Activated gamma-delta T cell (primary cell): ENCODE measurements at regions not wholly inside any gene's neighbourhood (a gene's known extent, or its start where the extent isn't known, plus 50 kb on each side); places are given as distances from the start of the nearest gene placed in this dataset.
A peak's percentile ranks its signal among the peaks of the same experiment; 100 is the strongest.
"Not testable (repeated sequence)": the region's sequence is repeated elsewhere in the genome, so short reads cannot be mapped to it uniquely, and the experiment has no call there.

Source experiments
- DNase-seq: peaks from one replicate; lab custom pipeline; 2025; lab: John Stamatoyannopoulos, UW

GRCh38 chr1:187516874-187517273 lies 688.1 kb downstream of the PLA2G4A start:
- no peak for DNase-seq

- DNase-seq: no peak
Observed at GRCh38 chr1:187517546-187517945, 688.8 kb downstream of the PLA2G4A start.

DNA sequence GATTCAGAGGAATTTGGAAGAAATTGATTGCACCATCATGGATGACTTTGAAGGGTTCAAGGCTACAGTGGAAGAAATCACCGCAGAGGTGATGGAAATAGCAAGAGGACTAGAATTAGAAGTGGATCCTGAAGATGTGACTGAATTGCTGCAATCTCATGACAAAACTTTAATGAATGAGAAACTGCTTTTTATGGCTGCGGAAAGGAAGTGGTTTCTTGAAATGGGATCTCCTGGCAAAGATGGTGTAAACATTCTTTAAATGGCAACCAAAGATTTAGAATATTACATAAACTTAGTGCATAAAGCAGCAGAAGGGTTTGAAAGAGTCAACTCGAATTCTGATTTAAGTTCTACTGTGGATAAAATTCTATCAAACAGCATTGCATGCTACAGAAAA lies 698.6 kb downstream of the PLA2G4A start:
- no peak for DNase-seq

- DNase-seq: no peak
Observed at GRCh38 chr1:187537936-187538335, 709.2 kb downstream of the PLA2G4A start.

DNA sequence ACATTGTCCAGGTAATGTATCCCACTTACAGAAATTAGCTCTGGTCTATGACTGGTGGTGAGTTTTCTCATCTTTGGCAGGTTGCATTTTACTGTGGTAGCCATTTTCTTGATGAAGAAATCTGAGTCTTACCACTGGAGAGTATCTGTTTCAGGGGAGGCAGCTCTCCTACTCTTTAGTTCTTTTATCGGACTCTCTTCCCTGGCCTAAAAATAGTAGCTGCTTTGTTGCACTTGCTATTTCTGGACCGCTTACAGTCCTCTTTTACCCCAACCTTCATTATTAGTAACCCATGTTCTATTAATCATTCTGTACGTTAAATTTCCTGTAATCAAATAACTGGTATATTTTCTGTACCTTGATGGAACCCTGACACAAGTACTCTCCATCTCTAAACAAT lies 720.8 kb downstream of the PLA2G4A start:
- no peak for DNase-seq

DNA sequence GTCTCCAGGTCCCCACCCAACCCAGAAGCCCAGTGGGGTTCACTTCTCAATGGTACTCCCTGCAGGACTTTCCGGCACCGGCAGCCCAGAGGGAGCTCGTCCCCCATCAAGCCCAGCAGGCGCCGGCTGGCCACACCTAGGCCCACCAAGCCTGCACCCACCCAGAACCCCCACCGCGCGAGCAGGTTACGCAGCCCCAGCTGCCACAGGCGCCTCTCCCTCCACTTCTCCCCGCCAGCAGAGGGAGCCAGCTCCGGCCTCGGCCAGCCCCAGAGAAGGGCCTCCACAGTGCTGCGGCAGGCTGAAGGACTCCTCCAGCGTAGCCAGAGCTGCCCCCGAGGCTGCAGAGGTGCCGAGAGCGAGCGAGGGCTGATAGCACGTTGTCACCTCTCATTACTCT lies 722.3 kb downstream of the PLA2G4A start:
- DNase-seq: peak; percentile 12

- DNase-seq: no peak
Observed at GRCh38 chr1:187563191-187563590, 734.4 kb downstream of the PLA2G4A start.

GRCh38 chr1:187566354-187566753 lies 737.6 kb downstream of the PLA2G4A start:
- DNase-seq: no peak

DNA sequence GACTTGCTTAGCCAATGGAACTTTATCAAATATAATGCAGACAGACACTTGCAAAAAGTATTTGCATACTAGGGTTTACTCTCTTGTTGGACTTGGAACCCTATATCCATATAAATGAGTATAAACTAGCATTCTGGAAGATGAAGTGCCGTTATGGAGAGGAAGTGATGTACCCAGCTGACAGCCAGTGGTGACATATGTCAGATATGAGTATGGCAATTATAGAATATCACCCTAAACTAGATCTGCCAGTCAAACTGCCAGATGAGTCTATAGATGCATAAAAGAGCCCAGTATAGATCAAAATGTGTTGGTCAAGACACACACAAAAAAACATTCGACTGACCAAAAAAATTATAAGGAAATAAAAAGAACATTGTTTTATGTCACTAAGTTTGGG lies 739.3 kb downstream of the PLA2G4A start:
- DNase-seq: no peak

DNA sequence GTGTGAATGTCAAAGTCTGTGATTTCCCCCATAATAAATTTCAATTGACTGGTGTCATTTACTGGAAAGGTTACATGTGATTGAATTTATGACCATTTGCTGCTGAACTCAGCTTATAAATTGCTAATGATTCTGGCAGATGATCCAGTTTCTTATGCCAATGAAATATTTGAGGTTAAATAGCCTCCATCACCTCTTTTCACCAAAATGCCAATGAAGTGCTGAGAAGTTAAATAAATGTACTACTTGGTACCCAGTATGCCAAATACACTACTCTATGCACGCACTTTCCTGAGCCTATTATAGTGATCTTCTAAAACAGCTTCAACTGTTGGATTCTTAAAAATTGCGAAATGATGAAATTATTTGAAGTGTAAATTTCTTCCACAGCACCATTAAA lies 741.4 kb downstream of the PLA2G4A start:
- DNase-seq: no peak

DNA sequence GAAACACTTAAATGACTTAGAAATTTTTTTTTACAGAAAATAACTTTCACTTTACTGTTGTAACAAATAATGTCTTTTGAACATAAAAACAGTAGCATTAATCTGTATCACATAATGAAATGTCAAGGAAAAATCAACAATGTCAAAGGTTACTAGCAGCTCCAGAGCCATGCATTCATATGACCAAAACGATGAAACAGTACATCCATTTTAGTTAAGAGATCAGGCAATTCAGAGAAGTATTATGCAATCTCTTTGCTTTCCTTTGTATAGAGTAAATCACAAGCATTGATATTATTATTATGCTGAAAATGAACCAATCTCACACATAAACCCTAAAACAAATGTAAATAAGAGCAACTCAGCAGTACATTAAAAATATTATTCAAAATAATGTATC lies 748.9 kb downstream of the PLA2G4A start:
- no peak for DNase-seq

DNA sequence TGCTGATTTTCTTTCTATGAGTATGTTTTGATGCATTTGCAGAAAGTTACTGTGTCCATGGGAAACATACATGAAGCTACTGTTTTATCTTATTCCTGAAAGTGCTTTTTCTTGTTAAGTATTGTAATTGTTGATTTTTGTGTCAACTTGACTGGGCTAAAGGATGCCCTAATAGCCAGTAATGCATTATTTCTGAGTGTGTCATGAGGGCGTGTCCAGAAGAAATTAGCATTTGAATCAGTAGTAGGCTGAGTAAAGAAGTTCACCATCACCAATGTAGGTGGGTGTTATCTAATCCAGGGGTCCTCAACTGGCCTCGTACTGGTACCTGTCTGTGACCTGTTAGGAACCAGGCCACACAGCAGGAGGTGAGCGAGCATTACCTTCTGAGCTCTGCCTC lies 760.2 kb downstream of the PLA2G4A start:
- no peak for DNase-seq

DNA sequence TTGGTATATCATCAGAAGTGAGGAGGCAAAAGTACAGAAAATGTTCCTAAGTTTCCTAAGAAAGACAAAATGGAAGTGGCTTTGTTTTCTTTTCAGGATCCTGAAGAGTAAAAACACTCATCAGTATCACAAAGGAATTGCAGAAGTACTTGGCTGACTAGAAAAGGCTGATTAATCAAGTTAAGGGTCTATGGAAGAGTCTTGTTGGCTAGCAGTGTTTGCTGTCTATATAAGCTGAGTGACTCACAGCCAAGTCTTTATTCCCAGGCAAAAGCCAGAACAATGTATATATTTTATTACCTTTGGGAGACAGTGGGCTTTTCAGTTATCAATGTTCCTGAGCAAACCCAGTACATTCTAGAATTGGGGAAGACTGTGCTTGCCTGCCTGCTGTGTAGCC lies 777.0 kb downstream of the PLA2G4A start:
- no peak for DNase-seq

DNA sequence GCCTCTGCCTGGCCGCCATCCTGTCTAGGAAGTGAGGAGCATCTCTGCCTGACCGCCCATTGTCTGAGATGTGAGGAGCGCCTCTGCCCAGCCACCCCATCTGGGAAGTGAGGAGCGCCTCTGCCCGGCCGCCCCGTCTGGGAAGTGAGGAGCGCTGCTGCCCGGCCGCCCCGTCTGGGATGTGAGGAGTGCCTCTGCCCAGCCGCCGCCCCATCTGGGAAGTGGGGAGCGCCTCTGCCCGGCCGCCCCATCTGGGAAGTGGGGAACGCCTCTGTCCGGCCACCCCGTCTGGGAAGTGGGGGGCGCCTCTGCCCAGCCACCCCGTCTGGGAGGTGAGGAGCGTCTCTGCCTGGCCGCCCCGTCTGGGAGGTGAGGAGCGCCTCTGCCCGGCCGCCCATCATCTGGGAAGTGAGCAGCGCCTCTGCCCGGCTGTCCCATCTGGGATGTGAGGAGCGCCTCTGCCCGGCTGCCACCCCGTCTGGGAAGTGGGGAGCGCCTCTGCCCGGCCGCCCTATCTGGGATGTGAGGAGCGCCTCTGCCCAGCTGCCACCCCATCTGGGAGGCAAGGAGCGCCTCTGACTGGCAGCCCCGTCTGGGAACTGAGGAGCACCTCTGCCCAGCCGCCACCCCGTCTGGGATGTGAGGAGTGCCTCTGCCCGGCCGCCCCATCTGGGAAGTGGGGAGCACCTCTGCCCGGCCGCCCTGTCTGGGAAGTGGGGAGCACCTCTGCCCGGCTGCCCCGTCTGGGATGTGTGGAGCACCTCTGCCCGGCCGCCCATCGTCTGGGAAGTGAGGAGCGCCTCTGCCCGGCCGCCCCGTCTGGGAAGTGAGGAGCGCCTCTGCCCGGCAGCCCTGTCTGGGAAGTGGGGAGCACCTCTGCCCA lies 787.3 kb downstream of the PLA2G4A start:
- peak; percentile 13 for DNase-seq

- DNase-seq: not testable (repeated sequence)
Observed at GRCh38 chr1:187616830-187617229, 788.1 kb downstream of the PLA2G4A start.

DNA sequence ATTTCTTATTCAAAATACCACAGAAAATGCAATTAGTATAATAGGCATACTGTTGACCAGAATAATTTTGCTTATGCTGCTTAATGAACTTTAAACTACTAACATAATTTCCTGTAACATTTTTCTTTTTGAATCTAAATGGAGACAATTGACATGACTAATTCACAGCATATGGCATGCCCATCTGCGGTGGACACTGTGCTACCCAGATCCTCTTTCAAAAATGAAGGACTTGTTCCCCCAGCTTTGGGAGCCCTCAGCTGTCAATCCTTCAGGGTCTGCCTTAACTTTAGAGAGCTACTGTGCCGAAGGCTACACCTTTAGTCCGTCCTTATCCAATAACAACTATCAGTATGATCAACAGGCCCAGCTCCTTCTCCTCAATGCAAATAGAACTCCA lies 789.0 kb downstream of the PLA2G4A start:
- DNase-seq: no peak

GRCh38 chr1:187619175-187619574 lies 790.4 kb downstream of the PLA2G4A start:
- DNase-seq: no peak

DNA sequence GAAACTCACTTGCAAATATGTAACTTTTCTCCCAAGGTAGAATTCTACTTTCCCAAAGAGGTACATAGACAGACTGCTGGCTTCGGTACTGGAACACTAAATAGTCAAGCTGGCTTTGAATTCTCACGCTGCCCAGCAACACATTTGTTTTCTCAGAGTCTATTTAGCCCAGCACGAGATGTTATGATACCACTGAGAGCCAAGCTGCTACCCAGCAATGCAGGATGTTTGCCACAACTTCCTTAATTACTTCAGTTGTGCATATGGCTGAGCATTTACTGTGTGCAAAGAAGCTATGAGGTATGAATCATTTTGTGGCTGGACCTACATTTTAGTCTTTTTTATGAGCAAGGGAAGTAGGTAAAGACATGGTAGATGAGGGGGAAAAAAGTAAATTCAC lies 793.2 kb downstream of the PLA2G4A start:
- no peak for DNase-seq

DNA sequence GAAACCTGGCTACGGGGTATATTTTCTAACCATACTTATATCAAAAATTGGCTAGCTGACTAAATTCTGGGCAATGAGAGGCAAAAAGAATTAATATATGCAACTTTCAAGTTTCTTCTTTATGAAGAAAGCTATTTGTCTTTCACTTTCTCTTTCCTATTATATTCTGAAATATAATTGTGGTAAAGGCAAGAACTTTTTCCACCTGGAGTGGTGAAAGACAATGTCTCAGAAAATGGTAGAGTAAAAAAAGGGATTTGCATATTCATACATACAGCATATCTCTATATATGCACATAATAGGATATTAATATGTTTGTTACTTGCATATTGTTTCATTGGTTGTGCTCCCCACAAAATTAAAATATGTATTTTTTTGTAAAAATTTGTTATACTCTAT lies 793.8 kb downstream of the PLA2G4A start:
- no peak for DNase-seq

DNA sequence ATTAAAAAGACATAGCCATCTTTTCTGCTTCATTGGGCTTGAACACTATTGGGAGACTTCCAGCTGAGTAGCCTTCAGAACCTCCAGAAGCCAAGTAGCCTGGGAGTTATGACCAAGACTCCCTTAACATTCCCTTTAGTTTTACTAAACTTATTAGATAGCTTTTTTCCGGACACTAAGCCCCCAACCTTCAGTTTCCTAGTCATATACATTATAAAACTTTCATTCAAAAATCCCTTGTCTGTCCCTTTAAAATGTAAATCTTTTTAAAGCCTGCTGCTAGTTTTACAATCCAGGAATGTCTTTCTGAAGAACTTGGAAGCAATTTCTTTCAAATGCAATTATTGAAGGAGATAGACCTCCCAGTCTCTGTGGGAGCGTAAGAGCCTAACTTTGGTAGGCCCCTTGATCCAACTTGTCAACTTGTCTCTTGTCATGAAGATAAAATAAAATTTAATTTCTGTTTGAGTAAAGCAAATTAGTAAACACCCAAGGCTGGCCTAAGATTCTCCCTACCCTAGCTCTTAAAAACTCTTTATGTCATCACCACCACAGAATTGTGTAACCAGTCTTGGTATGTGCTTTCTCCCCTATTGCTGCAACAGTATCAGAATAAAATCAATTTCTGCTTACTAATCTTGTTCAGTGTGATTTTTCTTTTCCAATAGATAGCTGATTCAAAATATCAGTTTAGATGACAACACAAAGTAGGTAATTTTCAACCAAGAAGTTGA lies 796.2 kb downstream of the PLA2G4A start:
- no peak for DNase-seq

DNA sequence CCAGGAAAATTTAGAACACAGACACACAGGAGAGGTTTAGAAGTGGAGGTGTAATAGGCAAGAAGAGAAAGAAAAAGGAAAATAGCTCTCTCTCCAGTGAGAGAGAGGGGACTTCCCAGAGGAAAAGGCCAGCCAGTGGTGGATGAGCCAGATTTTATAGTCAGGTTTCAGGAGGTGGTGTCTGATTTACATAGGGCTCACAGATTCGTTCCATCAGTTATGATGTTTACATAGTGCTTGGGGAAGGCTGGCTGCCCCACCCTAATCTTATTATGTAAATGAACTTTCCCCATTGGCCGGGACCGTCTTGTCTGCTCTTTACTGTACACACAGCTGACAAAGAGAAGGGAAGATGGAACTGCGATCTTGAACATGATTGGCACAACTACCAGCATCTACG lies 797.3 kb downstream of the PLA2G4A start:
- DNase-seq: no peak

- DNase-seq: no peak
Observed at GRCh38 chr1:187627516-187627915, 798.8 kb downstream of the PLA2G4A start.

GRCh38 chr1:187629075-187629474 lies 800.3 kb downstream of the PLA2G4A start:
- no peak for DNase-seq
